MCF 10A (cell line): ENCODE measurements at regions not wholly inside any gene's neighbourhood (a gene's known extent, or its start where the extent isn't known, plus 50 kb on each side); places are given as distances from the start of the nearest gene placed in this dataset.
"Not testable (repeated sequence)": the region's sequence is repeated elsewhere in the genome, so short reads cannot be mapped to it uniquely, and the experiment has no call there.

ENCODE experiments used
- BruUV-seq: library from RNA; stranded (reverse); fragments of 400-500 nt; replicated peaks from 2 replicates; lab custom pipeline; 2021; lab: Mats Ljungman, UMichigan
- CTCF ChIA-PET: fragments of 300-600 bp; sonication (Branson Sonifier 250); formaldehyde crosslinking; extraction: SDS; loops from one replicate; lab custom pipeline; 2021; ENCODE audit warnings: antibody characterized with exemption, inconsistent platforms; lab: Yijun Ruan, JAX
- POLR2A ChIA-PET: fragments of 300-600, 350-650 bp; sonication (Branson Sonifier 250); formaldehyde crosslinking; extraction: SDS; loops from one replicate; lab custom pipeline; 2020; ENCODE audit warnings: antibody characterized with exemption, inconsistent platforms; lab: Yijun Ruan, JAX
- DNase-seq: peaks from one replicate; pipeline ENCODE4 v3.0.0-alpha.2; 2018; ENCODE audit not compliant: unreplicated experiment
- H3K27ac Mint-ChIP-seq: one replicate; pipeline ENCODE4 v1.8.0; 2022; ENCODE audit warnings: mild to moderate bottlenecking, low read depth, mixed read lengths; ENCODE audit not compliant: unreplicated experiment
- H3K27me3 Mint-ChIP-seq: one replicate; pipeline ENCODE4 v1.8.0; 2022; ENCODE audit warnings: mixed read lengths; ENCODE audit not compliant: insufficient read depth, unreplicated experiment
- H3K36me3 Mint-ChIP-seq: one replicate; pipeline ENCODE4 v1.8.0; 2022; ENCODE audit warnings: mild to moderate bottlenecking, moderate library complexity, mixed read lengths; ENCODE audit not compliant: insufficient read depth, unreplicated experiment
- H3K4me1 Mint-ChIP-seq: one replicate; pipeline ENCODE4 v1.8.0; 2022; ENCODE audit warnings: mixed read lengths; ENCODE audit not compliant: insufficient read depth, unreplicated experiment
- H3K4me3 Mint-ChIP-seq: one replicate; pipeline ENCODE4 v1.8.0; 2022; ENCODE audit warnings: mild to moderate bottlenecking, moderate library complexity, mixed read lengths; ENCODE audit not compliant: unreplicated experiment
- H3K9me3 Mint-ChIP-seq: one replicate; pipeline ENCODE4 v1.8.0; 2022; ENCODE audit warnings: mixed read lengths; ENCODE audit not compliant: unreplicated experiment
- intact Hi-C: fragments of 100-400 bp; cut with micrococcal nuclease; formaldehyde crosslinking; loops from 2 replicates; pipeline ENCODE4 v1.14.1; 2022
- TF ChIP-seq, protein P1 (sequence below): fragments of 200-600 bp; IDR thresholded peaks from one replicate; pipeline ENCODE4 v1.8.0; 2022; ENCODE audit warnings: antibody characterized with exemption, mild to moderate bottlenecking; ENCODE audit not compliant: unreplicated experiment

DNA sequence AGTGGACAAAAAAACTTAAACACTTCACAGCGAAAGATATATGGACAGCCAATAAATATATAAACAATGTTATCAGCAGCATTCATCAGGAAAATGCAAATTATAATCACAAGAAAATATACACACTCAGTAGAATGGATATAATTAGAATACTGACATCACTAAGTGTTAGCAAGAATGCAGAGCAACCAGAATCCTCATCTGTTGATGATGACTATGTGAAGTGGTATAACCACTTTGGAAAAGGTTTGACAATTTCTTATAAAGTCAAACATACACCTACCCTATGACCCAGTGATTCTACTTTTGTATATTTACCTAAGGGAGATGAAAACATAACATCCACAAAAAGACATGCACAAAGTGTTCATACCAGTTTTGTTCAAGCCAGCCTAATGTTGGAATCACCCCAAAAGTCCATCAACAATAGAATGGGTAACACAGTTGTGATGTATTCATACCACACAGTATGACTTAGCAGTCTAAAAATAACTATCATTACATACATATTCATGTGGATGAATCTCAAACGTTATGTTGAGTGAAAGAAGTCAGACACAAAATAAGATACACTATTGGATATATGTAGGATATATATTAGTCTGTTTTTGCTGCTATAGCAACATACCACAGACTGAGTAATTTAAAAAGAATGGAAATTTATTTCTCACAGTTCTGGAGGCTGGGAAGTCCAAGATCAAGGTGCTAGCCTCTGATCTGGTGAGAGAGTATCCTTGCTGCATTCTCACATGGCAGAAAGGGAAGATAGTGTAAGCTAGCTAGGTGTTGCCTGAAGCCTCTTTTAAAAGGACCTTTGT, 148.8 kb upstream of the ADAMTSL1 start:
- H3K36me3 Mint-ChIP-seq = no peaks in the 10 kb centered on the region
- H3K4me1 Mint-ChIP-seq = no peaks in the 10 kb centered on the region
- TF ChIP-seq, protein P1, sequence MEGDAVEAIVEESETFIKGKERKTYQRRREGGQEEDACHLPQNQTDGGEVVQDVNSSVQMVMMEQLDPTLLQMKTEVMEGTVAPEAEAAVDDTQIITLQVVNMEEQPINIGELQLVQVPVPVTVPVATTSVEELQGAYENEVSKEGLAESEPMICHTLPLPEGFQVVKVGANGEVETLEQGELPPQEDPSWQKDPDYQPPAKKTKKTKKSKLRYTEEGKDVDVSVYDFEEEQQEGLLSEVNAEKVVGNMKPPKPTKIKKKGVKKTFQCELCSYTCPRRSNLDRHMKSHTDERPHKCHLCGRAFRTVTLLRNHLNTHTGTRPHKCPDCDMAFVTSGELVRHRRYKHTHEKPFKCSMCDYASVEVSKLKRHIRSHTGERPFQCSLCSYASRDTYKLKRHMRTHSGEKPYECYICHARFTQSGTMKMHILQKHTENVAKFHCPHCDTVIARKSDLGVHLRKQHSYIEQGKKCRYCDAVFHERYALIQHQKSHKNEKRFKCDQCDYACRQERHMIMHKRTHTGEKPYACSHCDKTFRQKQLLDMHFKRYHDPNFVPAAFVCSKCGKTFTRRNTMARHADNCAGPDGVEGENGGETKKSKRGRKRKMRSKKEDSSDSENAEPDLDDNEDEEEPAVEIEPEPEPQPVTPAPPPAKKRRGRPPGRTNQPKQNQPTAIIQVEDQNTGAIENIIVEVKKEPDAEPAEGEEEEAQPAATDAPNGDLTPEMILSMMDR = no peak
- intact Hi-C loops = no loop called here
- H3K27ac Mint-ChIP-seq = no peak overlapping the region
- BruUV-seq = no TSS peak
- DNase-seq = no peak
- no peaks in the 10 kb centered on the region for H3K9me3 Mint-ChIP-seq
- POLR2A ChIA-PET = no interaction called here
- H3K4me3 Mint-ChIP-seq = no peak overlapping the region
- no peaks in the 10 kb centered on the region for H3K27me3 Mint-ChIP-seq
- CTCF ChIA-PET = no interaction called here

DNA sequence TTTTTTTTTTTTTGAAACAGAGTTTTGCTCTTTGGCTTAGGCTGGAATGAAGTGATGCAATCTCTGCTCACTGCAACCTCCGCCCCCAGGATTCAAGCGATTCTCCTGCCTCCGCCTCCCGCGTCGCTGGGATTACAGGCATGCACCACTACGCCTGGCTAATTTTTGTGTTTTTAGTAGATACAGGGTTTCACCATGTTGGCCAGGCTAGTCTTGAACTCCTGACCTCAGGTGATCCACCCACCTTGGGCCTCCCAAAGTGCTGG, 148.3 kb upstream of the ADAMTSL1 start:
- BruUV-seq, H3K4me1 Mint-ChIP-seq, H3K4me3 Mint-ChIP-seq, H3K27ac Mint-ChIP-seq, H3K27me3 Mint-ChIP-seq, H3K9me3 Mint-ChIP-seq, DNase-seq, intact Hi-C loops, CTCF ChIA-PET, POLR2A ChIA-PET, H3K36me3 Mint-ChIP-seq: not testable (repeated sequence)

DNA sequence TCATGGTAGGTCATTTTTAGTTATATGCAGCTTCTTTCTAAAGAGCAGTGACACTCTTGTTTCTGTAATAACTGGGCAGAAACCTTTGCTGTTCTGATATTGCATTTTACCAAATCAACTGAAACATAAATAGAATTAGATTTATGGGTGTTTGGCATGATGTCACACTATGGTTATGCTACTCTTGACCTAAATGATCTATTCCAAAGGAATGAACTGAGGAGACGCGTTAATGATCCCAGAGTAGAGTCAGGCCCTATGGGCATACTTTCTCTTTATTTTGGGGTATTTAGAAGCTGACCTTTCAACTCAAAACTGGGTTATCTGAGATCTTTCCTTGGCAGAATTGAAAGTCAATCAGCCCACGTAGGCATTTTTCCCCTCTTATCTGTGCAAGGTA, 146.8 kb upstream of the ADAMTSL1 start:
- H3K4me3 Mint-ChIP-seq = no peak overlapping the region
- no peaks in the 10 kb centered on the region for H3K27me3 Mint-ChIP-seq
- no peaks in the 10 kb centered on the region for H3K9me3 Mint-ChIP-seq
- H3K4me1 Mint-ChIP-seq = peaks cover 5% of the 10 kb centered on the region
- no TSS peak for BruUV-seq
- no peak overlapping the region for H3K27ac Mint-ChIP-seq
- ChIA-PET CTCF (interaction anchor here (0.6 to 1.2 kb wide), 3 partner anchors 18 to 115 kb away, joined by 3 read pairs; no protein-coding TSS in a partner anchor), POLR2A (no interaction called here)
- H3K36me3 Mint-ChIP-seq = no peaks in the 10 kb centered on the region
- intact Hi-C loops = no loop called here
- DNase-seq = no peak
- TF ChIP-seq, protein P1 = no peak

DNA sequence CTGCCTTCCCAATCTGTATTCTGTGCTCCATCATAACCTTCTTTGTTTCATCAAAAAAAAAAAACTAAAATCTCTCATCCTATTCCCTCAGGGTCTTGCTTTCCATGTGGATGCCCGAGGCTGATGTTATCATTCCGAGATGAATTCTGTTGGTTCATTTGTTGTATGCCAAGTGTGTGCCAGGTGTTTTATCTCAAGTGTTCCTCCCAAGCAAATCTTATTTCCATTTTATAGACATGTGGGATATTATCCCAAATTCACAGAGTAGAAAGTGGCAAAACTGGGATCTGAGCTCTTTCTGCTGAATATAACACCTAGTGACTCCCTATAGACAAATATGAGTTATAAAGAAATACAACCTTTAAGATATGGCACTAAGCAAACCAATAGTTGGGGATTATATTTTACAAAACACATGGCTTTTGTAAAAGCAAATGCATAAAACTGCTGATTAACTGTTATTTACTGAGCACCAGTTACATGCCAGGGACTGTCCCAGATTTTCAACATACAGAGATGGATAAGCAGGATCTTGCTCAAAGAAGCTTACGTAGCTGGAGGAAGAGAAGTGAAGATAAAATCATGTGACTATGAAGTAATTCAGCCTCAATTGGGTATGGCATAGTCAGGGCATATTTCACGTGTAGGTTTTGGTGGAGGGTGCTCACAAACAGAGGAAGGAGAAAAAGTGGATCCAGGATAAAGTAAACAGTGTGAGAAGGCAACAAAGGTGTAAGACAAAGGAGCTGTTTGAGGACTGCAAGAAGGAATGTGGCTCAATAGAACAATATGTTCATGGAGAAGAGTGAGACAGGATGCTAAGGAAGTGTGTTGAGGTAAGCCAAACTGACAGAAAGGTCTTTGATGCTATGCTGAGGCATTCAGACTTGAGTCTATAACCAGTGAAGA, 143.3 kb upstream of the ADAMTSL1 start:
- no peaks in the 10 kb centered on the region for H3K36me3 Mint-ChIP-seq
- ChIA-PET POLR2A (interaction anchor here (0.6 to 1.7 kb wide), 2 partner anchors 8 to 21 kb away, joined by 3 to 8 read pairs; no protein-coding TSS in a partner anchor), CTCF (interaction anchor here (0.6 to 1.6 kb wide), 2 partner anchors 70 to 112 kb away, joined by 3 to 5 read pairs; no protein-coding TSS in a partner anchor)
- no peaks in the 10 kb centered on the region for H3K9me3 Mint-ChIP-seq
- BruUV-seq = no TSS peak
- H3K27me3 Mint-ChIP-seq = no peaks in the 10 kb centered on the region
- no peak overlapping the region for H3K27ac Mint-ChIP-seq
- no peak overlapping the region for H3K4me3 Mint-ChIP-seq
- no peak for DNase-seq
- peaks cover 5% of the 10 kb centered on the region for H3K4me1 Mint-ChIP-seq
- TF ChIP-seq, protein P1 = no peak
- intact Hi-C loops = no loop called here
